ENCODE measurements at regions not wholly inside any gene's neighbourhood (a gene's known extent, or its start where the extent isn't known, plus 50 kb on each side); places are given as distances from the start of the nearest gene placed in this dataset.

DNA sequence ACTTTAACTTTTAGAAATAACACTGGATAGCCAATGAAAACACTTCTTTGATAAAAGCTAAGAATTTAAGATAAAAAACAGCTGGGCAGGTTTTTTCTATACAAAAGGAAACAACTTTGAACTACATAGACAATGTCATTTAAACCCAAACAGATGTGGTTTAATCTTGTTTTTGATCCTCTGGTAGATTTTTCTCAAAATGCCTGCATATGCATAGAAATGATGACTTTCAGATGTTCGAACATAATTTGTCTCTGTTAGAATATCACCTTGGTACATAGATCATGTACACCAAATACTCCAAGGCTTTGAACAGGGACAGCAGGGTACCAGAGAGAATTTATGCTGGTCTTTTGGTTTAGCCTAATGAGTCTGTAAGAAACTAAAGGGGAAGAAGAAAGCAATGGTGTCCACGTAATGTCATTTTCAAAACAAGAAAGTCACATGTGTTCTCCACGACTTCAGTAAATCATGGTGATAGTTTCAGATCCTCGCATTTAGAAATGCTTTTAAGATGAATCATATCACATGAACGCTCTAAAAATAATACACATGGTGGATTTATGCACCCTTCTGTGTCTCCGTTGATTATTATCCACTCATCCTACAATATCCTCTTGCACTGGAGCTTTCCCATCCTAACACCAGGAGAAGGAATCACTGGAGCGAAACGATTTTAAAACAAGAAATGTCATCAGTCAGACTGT lies 160.1 kb upstream of the PDZRN3 start:
- TF ChIP-seq ZFX (IDR thresholded peaks at IDR 0.05): no peak
- TF ChIP-seq, protein P1, sequence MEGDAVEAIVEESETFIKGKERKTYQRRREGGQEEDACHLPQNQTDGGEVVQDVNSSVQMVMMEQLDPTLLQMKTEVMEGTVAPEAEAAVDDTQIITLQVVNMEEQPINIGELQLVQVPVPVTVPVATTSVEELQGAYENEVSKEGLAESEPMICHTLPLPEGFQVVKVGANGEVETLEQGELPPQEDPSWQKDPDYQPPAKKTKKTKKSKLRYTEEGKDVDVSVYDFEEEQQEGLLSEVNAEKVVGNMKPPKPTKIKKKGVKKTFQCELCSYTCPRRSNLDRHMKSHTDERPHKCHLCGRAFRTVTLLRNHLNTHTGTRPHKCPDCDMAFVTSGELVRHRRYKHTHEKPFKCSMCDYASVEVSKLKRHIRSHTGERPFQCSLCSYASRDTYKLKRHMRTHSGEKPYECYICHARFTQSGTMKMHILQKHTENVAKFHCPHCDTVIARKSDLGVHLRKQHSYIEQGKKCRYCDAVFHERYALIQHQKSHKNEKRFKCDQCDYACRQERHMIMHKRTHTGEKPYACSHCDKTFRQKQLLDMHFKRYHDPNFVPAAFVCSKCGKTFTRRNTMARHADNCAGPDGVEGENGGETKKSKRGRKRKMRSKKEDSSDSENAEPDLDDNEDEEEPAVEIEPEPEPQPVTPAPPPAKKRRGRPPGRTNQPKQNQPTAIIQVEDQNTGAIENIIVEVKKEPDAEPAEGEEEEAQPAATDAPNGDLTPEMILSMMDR (conservative IDR thresholded peaks at IDR 0.05): no peak

Data from C4-2B (cell line).